ENCODE measurements at regions not wholly inside any gene's neighbourhood (a gene's known extent, or its start where the extent isn't known, plus 50 kb on each side); places are given as distances from the start of the nearest gene placed in this dataset.
A peak's percentile ranks its signal among the peaks of the same experiment; 100 is the strongest.

DNA sequence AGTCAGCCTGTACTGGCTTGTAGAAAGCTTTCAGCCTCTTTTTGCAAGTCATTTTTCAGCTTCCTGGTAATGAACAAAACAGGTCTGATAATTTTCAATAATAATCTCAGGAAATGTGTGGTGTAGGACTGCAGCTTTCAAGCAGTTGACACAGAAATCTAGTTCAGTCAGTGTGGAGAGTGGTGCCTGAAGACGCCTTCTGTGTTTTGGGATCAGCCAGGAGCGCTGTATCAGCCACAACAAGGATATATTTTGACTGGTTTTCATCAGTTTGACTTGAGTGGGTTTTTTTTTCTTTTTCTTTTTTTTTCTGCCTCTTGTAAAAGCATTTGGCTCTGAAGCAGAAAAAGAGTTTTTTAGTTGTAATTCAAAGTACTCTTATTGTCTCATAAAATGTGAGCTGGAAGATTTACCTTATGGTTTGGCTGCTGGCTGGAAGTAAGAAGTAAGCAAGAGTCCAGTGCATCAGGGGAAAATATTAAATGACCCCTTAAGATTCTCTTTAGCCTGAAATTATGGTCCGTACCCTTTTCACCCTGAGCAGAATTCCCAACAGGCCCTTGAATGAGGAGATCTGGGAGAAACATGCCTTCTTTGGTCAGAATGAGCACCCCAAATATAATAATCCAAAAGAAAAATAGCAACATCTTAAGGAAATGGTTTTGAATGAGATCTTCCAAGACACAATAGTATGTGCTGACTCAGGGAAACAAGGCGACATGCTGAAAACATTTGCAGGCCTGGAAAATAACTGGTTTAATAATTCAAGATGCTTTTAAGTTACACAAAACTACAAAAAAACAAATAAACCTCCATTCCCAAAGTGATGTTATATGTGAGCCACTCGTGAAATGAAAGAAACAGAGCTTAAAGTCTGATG, 332.7 kb upstream of the ADAMTS9 start:
- H3K23ac ChIP-seq (ENCODE audit: low read length in 2 of 2) = no peak overlapping the region
- no peak overlapping the region for H3K4me2 ChIP-seq (ENCODE audit: low read length, poor library complexity, severe bottlenecking)
- H4K8ac ChIP-seq (ENCODE audit: low read length) = no peak overlapping the region
- H2AK5ac ChIP-seq (ENCODE audit: low read length, severe bottlenecking) = no peak overlapping the region
- peaks cover 1% of the 10 kb centered on the region for H3K4me1 ChIP-seq (ENCODE audit: control insufficient read depth, insufficient read depth, low read depth, low read length)
- no peak for DNase-seq
- H2BK12ac ChIP-seq (ENCODE audit: low read length in 2 of 2) = no peak overlapping the region
- H3K4ac ChIP-seq (ENCODE audit: low read depth in 1 of 2, low read length in 2 of 2) = peak overlapping the region in 1 of 2 experiments; percentile 50
- H3K27ac ChIP-seq (ENCODE audit: low read length, poor library complexity, severe bottlenecking) = peak overlapping the region; percentile 14
- H2BK15ac ChIP-seq (ENCODE audit: low read depth, poor library complexity, severe bottlenecking) = no peak overlapping the region
- no peak overlapping the region for H4K91ac ChIP-seq (ENCODE audit: low read length)
- H2BK5ac ChIP-seq (ENCODE audit: low read depth, low read length, poor library complexity, severe bottlenecking) = no peak overlapping the region
- H3K9me3 ChIP-seq (ENCODE audit: control insufficient read depth, low read length) = no peaks in the 10 kb centered on the region
- no peak overlapping the region for H3K14ac ChIP-seq (ENCODE audit: low read length in 2 of 2)
- no peak overlapping the region for H2AFZ ChIP-seq (ENCODE audit: low read depth, low read length)
- no peak overlapping the region for H3K4me3 ChIP-seq (ENCODE audit: insufficient read depth in 1 of 2, low read depth in 1 of 2, low read length in 2 of 2)
- 72% methylated on average over 3 of the region's 5 CpGs for WGBS
- no peak overlapping the region for H3K18ac ChIP-seq (ENCODE audit: low read depth in 1 of 2, low read length in 2 of 2)
- H3K36me3 ChIP-seq (ENCODE audit: control insufficient read depth in 1 of 2, insufficient read depth in 2 of 2, low read depth in 1 of 2, low read length in 2 of 2) = no peaks in the 10 kb centered on the region
- H3K9ac ChIP-seq (ENCODE audit: low read length) = no peak overlapping the region
- no peaks in the 10 kb centered on the region for H3K79me1 ChIP-seq (replicated peaks; ENCODE audit: low read length, poor library complexity, severe bottlenecking)
- no peaks in the 10 kb centered on the region for H3K27me3 ChIP-seq (ENCODE audit: control insufficient read depth in 1 of 2, insufficient read depth in 1 of 2, low read length in 2 of 2)
- no peak overlapping the region for H2BK120ac ChIP-seq (ENCODE audit: low read depth, low read length)

DNA sequence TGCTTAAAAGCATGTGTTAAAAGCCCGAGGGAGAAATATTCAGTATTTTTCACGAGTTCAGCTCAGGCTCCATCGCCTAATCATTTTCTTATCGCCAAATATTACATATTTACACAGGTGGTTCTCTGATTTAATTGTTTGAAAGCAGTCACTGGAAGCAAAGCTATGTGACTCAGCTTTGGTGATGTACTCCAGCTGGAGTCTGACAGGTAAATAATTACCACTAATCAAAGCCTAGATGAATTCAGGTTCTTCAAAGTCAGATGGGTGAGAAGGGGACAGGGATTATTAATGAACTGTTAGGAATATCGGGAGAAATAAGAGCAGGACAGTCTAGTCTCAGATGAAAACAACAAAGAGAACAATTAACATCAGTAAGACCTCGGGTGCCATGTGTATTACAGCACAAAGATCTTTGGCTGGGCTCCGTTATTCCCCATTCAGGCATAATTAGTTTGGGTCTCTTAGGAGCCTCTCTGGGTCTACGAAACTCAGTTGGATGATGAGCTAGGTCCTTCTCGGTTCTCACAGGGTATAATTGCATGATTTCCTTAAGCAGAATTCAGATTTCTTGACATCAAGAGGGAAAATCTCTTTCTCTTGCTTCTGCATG, 331.7 kb upstream of the ADAMTS9 start:
- Histone ChIP-seq H3K4me1 (ENCODE audit: control insufficient read depth, insufficient read depth, low read depth, low read length) (peaks cover 1% of the 10 kb centered on the region), H2BK120ac (ENCODE audit: low read depth, low read length) (no peak overlapping the region), H3K36me3 (ENCODE audit: control insufficient read depth in 1 of 2, insufficient read depth in 2 of 2, low read depth in 1 of 2, low read length in 2 of 2) (no peaks in the 10 kb centered on the region), H3K14ac (ENCODE audit: low read length in 2 of 2) (no peak overlapping the region), H3K9me3 (ENCODE audit: control insufficient read depth, low read length) (no peaks in the 10 kb centered on the region), H3K4me2 (ENCODE audit: low read length, poor library complexity, severe bottlenecking) (no peak overlapping the region), H3K27ac (ENCODE audit: low read length, poor library complexity, severe bottlenecking) (no peak overlapping the region), H2AK5ac (ENCODE audit: low read length, severe bottlenecking) (no peak overlapping the region), H2BK12ac (ENCODE audit: low read length in 2 of 2) (no peak overlapping the region), H2BK15ac (ENCODE audit: low read depth, poor library complexity, severe bottlenecking) (no peak overlapping the region), H3K18ac (ENCODE audit: low read depth in 1 of 2, low read length in 2 of 2) (no peak overlapping the region), H2BK5ac (ENCODE audit: low read depth, low read length, poor library complexity, severe bottlenecking) (no peak overlapping the region), H2AFZ (ENCODE audit: low read depth, low read length) (no peak overlapping the region), H3K9ac (ENCODE audit: low read length) (no peak overlapping the region), H3K23ac (ENCODE audit: low read length in 2 of 2) (no peak overlapping the region), H3K79me1 (replicated peaks; ENCODE audit: low read length, poor library complexity, severe bottlenecking) (no peaks in the 10 kb centered on the region), H4K8ac (ENCODE audit: low read length) (no peak overlapping the region), H3K4me3 (ENCODE audit: insufficient read depth in 1 of 2, low read depth in 1 of 2, low read length in 2 of 2) (no peak overlapping the region), H3K4ac (ENCODE audit: low read depth in 1 of 2, low read length in 2 of 2) (no peak overlapping the region), H4K91ac (ENCODE audit: low read length) (no peak overlapping the region), H3K27me3 (ENCODE audit: control insufficient read depth in 1 of 2, insufficient read depth in 1 of 2, low read length in 2 of 2) (no peaks in the 10 kb centered on the region)
- DNase-seq = no peak
- WGBS = 74% methylated on average over 5 of the region's 9 CpGs

DNA sequence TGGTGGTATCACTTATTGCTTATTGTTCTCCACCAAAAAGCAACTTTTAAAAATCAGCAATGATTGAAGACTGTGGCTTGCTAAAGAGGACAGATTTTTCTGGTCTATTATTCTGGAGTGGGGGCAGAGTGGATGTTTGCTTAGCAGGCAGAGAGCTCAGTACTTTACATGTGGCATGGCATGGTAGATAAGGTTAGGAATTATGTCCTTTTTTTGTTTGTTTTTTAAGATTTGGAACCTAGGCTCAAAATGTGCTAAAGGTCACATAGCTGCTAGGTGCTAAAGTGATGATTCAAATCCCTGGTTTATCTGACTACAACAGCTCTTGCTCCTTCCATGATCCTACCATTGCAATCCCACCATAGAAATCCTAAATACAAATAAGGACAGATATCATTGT, 331.0 kb upstream of the ADAMTS9 start:
- Histone ChIP-seq H3K14ac (ENCODE audit: low read length in 2 of 2) (no peak overlapping the region), H4K91ac (ENCODE audit: low read length) (no peak overlapping the region), H3K27ac (ENCODE audit: low read length, poor library complexity, severe bottlenecking) (no peak overlapping the region), H2BK120ac (ENCODE audit: low read depth, low read length) (no peak overlapping the region), H3K4me3 (ENCODE audit: insufficient read depth in 1 of 2, low read depth in 1 of 2, low read length in 2 of 2) (no peak overlapping the region), H3K23ac (ENCODE audit: low read length in 2 of 2) (no peak overlapping the region), H3K36me3 (ENCODE audit: control insufficient read depth in 1 of 2, insufficient read depth in 2 of 2, low read depth in 1 of 2, low read length in 2 of 2) (no peaks in the 10 kb centered on the region), H2AK5ac (ENCODE audit: low read length, severe bottlenecking) (no peak overlapping the region), H3K79me1 (replicated peaks; ENCODE audit: low read length, poor library complexity, severe bottlenecking) (no peaks in the 10 kb centered on the region), H3K4me1 (ENCODE audit: control insufficient read depth, insufficient read depth, low read depth, low read length) (peaks cover 1% of the 10 kb centered on the region), H2BK5ac (ENCODE audit: low read depth, low read length, poor library complexity, severe bottlenecking) (no peak overlapping the region), H3K27me3 (ENCODE audit: control insufficient read depth in 1 of 2, insufficient read depth in 1 of 2, low read length in 2 of 2) (no peaks in the 10 kb centered on the region), H3K18ac (ENCODE audit: low read depth in 1 of 2, low read length in 2 of 2) (no peak overlapping the region), H2AFZ (ENCODE audit: low read depth, low read length) (no peak overlapping the region), H3K9ac (ENCODE audit: low read length) (no peak overlapping the region), H3K9me3 (ENCODE audit: control insufficient read depth, low read length) (no peaks in the 10 kb centered on the region), H2BK15ac (ENCODE audit: low read depth, poor library complexity, severe bottlenecking) (no peak overlapping the region), H2BK12ac (ENCODE audit: low read length in 2 of 2) (no peak overlapping the region), H3K4me2 (ENCODE audit: low read length, poor library complexity, severe bottlenecking) (no peak overlapping the region), H3K4ac (ENCODE audit: low read depth in 1 of 2, low read length in 2 of 2) (no peak overlapping the region), H4K8ac (ENCODE audit: low read length) (no peak overlapping the region)
- DNase-seq = no peak

DNA sequence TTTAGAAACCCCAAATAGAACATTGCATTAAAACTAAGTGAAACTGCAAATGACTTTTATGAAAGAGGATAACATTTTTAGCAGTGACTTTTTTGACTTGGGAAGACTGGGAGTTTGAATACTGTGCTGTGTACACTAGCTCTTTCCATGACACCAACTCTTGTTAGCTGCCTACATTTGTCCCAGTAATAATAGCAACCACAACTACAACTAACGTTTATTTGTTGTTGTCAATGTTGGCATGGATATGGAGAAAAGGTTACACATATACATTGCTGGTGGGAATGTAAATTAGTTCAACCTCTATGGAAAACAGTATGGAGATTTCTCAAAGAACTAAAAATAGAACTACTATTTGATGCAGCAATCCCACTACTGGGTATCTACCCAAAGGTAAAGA, 329.6 kb upstream of the ADAMTS9 start:
- Histone ChIP-seq H4K91ac (ENCODE audit: low read length) (no peak overlapping the region), H3K14ac (ENCODE audit: low read length in 2 of 2) (no peak overlapping the region), H3K4me3 (ENCODE audit: insufficient read depth in 1 of 2, low read depth in 1 of 2, low read length in 2 of 2) (no peak overlapping the region), H4K8ac (ENCODE audit: low read length) (no peak overlapping the region), H3K18ac (ENCODE audit: low read depth in 1 of 2, low read length in 2 of 2) (no peak overlapping the region), H3K9ac (ENCODE audit: low read length) (no peak overlapping the region), H3K4ac (ENCODE audit: low read depth in 1 of 2, low read length in 2 of 2) (no peak overlapping the region), H3K79me1 (replicated peaks; ENCODE audit: low read length, poor library complexity, severe bottlenecking) (no peaks in the 10 kb centered on the region), H2AFZ (ENCODE audit: low read depth, low read length) (no peak overlapping the region), H2AK5ac (ENCODE audit: low read length, severe bottlenecking) (no peak overlapping the region), H3K4me1 (ENCODE audit: control insufficient read depth, insufficient read depth, low read depth, low read length) (peaks cover 1% of the 10 kb centered on the region), H3K36me3 (ENCODE audit: control insufficient read depth in 1 of 2, insufficient read depth in 2 of 2, low read depth in 1 of 2, low read length in 2 of 2) (no peaks in the 10 kb centered on the region), H2BK15ac (ENCODE audit: low read depth, poor library complexity, severe bottlenecking) (no peak overlapping the region), H2BK5ac (ENCODE audit: low read depth, low read length, poor library complexity, severe bottlenecking) (no peak overlapping the region), H3K23ac (ENCODE audit: low read length in 2 of 2) (no peak overlapping the region), H3K9me3 (ENCODE audit: control insufficient read depth, low read length) (no peaks in the 10 kb centered on the region), H3K27me3 (ENCODE audit: control insufficient read depth in 1 of 2, insufficient read depth in 1 of 2, low read length in 2 of 2) (no peaks in the 10 kb centered on the region), H3K4me2 (ENCODE audit: low read length, poor library complexity, severe bottlenecking) (no peak overlapping the region), H2BK12ac (ENCODE audit: low read length in 2 of 2) (no peak overlapping the region), H3K27ac (ENCODE audit: low read length, poor library complexity, severe bottlenecking) (no peak overlapping the region), H2BK120ac (ENCODE audit: low read depth, low read length) (no peak overlapping the region)
- no CpG with 5 or more reads among the region's 1 CpG for WGBS
- DNase-seq = peak; percentile 12
